ENCODE measurements at regions not wholly inside any gene's neighbourhood (a gene's known extent, or its start where the extent isn't known, plus 50 kb on each side); places are given as distances from the start of the nearest gene placed in this dataset.
A peak's percentile ranks its signal among the peaks of the same experiment; 100 is the strongest.

GRCh38 chr11:110376021-110376420 lies 53.7 kb upstream of the FDX1 start:
- H3K4me3 ChIP-seq (ENCODE audit: low read length) = no peak overlapping the region
- TF ChIP-seq, protein P1, sequence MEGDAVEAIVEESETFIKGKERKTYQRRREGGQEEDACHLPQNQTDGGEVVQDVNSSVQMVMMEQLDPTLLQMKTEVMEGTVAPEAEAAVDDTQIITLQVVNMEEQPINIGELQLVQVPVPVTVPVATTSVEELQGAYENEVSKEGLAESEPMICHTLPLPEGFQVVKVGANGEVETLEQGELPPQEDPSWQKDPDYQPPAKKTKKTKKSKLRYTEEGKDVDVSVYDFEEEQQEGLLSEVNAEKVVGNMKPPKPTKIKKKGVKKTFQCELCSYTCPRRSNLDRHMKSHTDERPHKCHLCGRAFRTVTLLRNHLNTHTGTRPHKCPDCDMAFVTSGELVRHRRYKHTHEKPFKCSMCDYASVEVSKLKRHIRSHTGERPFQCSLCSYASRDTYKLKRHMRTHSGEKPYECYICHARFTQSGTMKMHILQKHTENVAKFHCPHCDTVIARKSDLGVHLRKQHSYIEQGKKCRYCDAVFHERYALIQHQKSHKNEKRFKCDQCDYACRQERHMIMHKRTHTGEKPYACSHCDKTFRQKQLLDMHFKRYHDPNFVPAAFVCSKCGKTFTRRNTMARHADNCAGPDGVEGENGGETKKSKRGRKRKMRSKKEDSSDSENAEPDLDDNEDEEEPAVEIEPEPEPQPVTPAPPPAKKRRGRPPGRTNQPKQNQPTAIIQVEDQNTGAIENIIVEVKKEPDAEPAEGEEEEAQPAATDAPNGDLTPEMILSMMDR (conservative IDR thresholded peaks at IDR 0.05; ENCODE audit: low read length) = no peak
- no peak for DNase-seq (ENCODE audit: low read depth)

DNA sequence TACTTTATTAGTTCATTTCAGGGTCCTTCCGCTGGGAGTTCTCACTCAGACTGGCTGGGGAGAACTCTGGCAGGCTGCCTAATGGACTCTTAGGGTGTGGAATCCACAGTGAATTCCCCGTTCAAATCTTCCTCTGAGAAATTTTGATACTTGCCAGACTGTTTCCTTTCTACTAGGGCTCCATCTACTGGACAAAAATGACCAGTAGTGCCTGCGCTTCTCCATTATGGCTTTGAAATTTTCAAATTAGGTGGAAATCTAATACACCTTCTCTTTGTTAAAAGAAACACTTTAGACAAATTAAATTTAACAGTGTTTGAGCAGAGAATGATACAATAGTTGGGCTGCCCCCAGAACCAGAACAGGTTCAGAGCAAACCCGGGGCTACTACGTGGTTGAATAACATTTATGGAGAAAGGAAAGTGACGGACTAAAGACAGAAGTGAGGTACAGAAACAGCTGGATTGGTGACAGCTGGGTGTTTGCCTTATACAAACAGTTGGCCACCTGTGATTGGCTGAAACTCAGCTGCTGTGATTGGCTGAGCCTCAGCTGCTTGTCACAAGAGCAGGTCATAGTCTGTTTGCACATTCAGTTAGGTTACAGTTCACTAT lies 52.9 kb upstream of the FDX1 start:
- TF ChIP-seq, protein P1 (conservative IDR thresholded peaks at IDR 0.05; ENCODE audit: low read length) = peak; percentile 88
- peak; percentile 84 for DNase-seq (ENCODE audit: low read depth)
- no peak overlapping the region for H3K4me3 ChIP-seq (ENCODE audit: low read length)

GRCh38 chr11:110377434-110377833 lies 52.3 kb upstream of the FDX1 start:
- H3K4me3 ChIP-seq (ENCODE audit: low read length) = no peak overlapping the region
- no peak for DNase-seq (ENCODE audit: low read depth)
- TF ChIP-seq, protein P1 (conservative IDR thresholded peaks at IDR 0.05; ENCODE audit: low read length) = no peak

DNA sequence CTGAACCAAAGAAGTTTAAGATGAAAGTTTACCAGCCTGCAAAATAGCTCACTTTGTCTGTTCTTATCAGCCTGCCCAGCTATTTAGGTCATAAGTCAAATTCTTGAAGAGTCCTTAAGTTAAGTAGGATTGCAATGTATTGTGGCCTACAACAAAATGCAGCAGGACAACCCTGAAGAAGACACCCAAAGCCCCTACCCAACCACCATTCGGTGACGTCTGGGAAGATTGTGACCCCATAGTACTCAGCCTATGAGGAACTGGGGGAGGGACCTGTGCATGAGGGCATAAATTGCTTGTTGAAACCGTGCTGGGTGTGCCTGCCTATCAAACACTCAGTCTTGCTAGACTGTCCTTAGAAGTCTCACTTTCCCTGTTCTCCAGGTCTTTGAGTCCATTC lies 50.5 kb upstream of the FDX1 start:
- no peak for DNase-seq (ENCODE audit: low read depth)
- TF ChIP-seq, protein P1 (conservative IDR thresholded peaks at IDR 0.05; ENCODE audit: low read length) = no peak
- no peak overlapping the region for H3K4me3 ChIP-seq (ENCODE audit: low read length)

GRCh38 chr11:110379936-110380335 lies 49.8 kb upstream of the FDX1 start:
- TF ChIP-seq, protein P1 (conservative IDR thresholded peaks at IDR 0.05; ENCODE audit: low read length) = no peak
- H3K4me3 ChIP-seq (ENCODE audit: low read length) = no peak overlapping the region
- DNase-seq (ENCODE audit: low read depth) = no peak

Measured in AG10803 (cell line).